Activated effector memory CD4-positive, alpha-beta T cell treated with anti-CD3 and anti-CD28 coated beads, Interleukin-2, amount 50 U/mL, for 16 hours (primary cell): ENCODE measurements at regions not wholly inside any gene's neighbourhood (a gene's known extent, or its start where the extent isn't known, plus 50 kb on each side); places are given as distances from the start of the nearest gene placed in this dataset.
"Not testable (repeated sequence)": the region's sequence is repeated elsewhere in the genome, so short reads cannot be mapped to it uniquely, and the experiment has no call there.

Experiments used
- DNase-seq: peaks from one replicate; pipeline ENCODE4 v3.0.0-alpha.2; 2020

GRCh38 chr2:125736306-125736705 lies 919.7 kb upstream of the GYPC start:
- DNase-seq = no peak

GRCh38 chr2:125745514-125745913 lies 910.4 kb upstream of the GYPC start:
- DNase-seq = no peak

- no peak for DNase-seq
These were observed 909.4 kb upstream of the GYPC start for GRCh38 chr2:125746321-125747164.

GRCh38 chr2:125747165-125747425 lies 908.9 kb upstream of the GYPC start:
- no peak for DNase-seq

GRCh38 chr2:125756431-125756830 lies 899.5 kb upstream of the GYPC start:
- no peak for DNase-seq

GRCh38 chr2:125796784-125797183 lies 859.2 kb upstream of the GYPC start:
- DNase-seq = no peak

GRCh38 chr2:125797192-125797591 lies 858.8 kb upstream of the GYPC start:
- DNase-seq = no peak

GRCh38 chr2:125822746-125823145 lies 833.2 kb upstream of the GYPC start:
- DNase-seq = no peak

GRCh38 chr2:125825781-125826180 lies 830.2 kb upstream of the GYPC start:
- not testable (repeated sequence) for DNase-seq

GRCh38 chr2:125837128-125837527 lies 818.8 kb upstream of the GYPC start:
- DNase-seq = no peak

- DNase-seq = no peak
These were observed 818.3 kb upstream of the GYPC start for GRCh38 chr2:125837611-125838010.

- no peak for DNase-seq
These were observed 816.0 kb upstream of the GYPC start for GRCh38 chr2:125839945-125840344.

GRCh38 chr2:125842041-125842440 lies 813.9 kb upstream of the GYPC start:
- DNase-seq = no peak

GRCh38 chr2:125850541-125850940 lies 805.4 kb upstream of the GYPC start:
- DNase-seq = no peak

GRCh38 chr2:125852364-125852763 lies 803.6 kb upstream of the GYPC start:
- DNase-seq = no peak

- DNase-seq = no peak
These were observed 802.3 kb upstream of the GYPC start for GRCh38 chr2:125853626-125854025.

- DNase-seq = no peak
These were observed 800.8 kb upstream of the GYPC start for GRCh38 chr2:125855204-125855603.

GRCh38 chr2:125857971-125858794 lies 797.8 kb upstream of the GYPC start:
- no peak for DNase-seq

- DNase-seq = no peak
These were observed 794.5 kb upstream of the GYPC start for GRCh38 chr2:125861461-125861860.

GRCh38 chr2:125867908-125868307 lies 788.0 kb upstream of the GYPC start:
- DNase-seq = no peak

GRCh38 chr2:125870264-125870663 lies 785.7 kb upstream of the GYPC start:
- no peak for DNase-seq

GRCh38 chr2:125870746-125871145 lies 785.2 kb upstream of the GYPC start:
- no peak for DNase-seq

GRCh38 chr2:125874564-125874963 lies 781.4 kb upstream of the GYPC start:
- DNase-seq = no peak

- no peak for DNase-seq
These were observed 770.6 kb upstream of the GYPC start for GRCh38 chr2:125885340-125885739.
